ENCODE measurements at regions not wholly inside any gene's neighbourhood (a gene's known extent, or its start where the extent isn't known, plus 50 kb on each side); places are given as distances from the start of the nearest gene placed in this dataset.

- TF ChIP-seq CTCF (IDR thresholded peaks at IDR 0.05) (no peak), POLR2A (IDR thresholded peaks at IDR 0.05) (no peak), POLR2AphosphoS5 (IDR thresholded peaks at IDR 0.05) (no peak), EP300 (IDR thresholded peaks at IDR 0.05) (no peak)
Observed at GRCh38 chr16:58848662-58849002, 114.5 kb upstream of the GOT2 start.
